ENCODE measurements at regions not wholly inside any gene's neighbourhood (a gene's known extent, or its start where the extent isn't known, plus 50 kb on each side); places are given as distances from the start of the nearest gene placed in this dataset.
"Not testable (repeated sequence)": the region's sequence is repeated elsewhere in the genome, so short reads cannot be mapped to it uniquely, and the experiment has no call there.

DNA sequence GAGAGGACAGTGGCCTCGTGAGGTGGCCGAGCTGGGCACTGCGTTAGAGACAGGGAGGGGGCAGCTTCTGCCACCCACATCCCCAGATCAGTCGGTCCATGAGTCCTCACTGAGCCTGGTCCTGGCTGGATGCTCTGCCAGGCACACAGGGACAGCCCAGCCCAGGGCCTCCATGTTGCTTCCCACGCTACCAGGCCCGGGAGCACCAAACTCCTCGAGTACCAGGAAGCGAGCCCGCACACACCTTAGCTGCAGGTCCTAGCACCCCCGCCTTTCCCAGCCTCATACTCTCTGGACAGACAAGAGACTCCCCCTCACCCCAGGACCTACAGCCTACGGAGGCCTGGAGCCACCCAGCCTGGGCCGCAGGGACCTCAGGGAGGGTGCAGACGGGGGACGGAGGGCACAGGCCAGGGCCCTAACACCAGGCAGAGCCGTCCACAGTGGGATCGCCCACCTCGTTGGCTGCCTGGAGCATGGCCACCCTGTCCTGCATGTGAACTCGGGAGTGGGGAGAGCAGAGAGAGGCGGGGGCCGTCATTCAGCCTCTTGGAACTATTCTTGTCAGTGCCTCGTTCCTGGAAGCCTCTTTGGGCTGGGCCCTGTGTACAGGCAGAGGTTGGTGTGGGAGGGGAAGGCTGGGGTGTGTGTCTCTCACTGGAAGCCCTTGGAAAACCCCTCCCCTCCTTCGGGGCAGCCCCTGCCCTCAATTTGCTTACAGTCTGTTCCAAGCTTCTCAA, 90.9 kb upstream of the RUNX3 start:
- DNase-seq = peak; percentile 36

DNA sequence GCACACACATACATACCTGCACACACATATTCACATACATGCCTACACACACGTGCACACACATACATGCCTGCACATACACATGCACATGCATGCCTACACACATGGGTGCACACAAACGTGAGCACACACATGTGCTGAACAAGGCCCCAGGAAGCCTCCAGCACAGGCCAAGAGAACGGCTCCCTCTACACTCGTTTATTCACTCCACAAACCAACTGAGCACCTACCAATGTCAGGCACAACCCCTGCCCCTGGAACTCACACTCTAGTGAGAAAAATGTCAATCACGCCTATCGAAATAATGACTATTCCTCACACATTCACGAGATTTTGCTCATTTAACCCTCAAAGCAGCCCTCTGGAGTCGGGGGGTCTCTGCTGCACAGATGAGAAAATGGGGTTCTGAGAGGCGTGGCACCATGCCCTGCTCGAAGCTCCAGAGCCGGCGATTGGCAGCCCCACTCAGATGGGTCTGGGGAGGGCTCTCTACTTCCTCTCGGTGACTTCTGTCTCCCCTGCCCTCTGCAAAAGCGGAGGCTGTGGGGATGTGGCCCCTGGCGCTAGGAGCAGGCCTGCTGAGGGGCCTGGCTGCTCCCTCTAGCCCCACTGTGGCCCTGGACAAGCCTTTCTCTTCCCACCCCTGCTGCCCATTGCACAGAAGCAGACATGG, 90.2 kb upstream of the RUNX3 start:
- DNase-seq = no peak

GRCh38 chr1:25019337-25020172, 89.5 kb upstream of the RUNX3 start:
- DNase-seq = no peak

DNA sequence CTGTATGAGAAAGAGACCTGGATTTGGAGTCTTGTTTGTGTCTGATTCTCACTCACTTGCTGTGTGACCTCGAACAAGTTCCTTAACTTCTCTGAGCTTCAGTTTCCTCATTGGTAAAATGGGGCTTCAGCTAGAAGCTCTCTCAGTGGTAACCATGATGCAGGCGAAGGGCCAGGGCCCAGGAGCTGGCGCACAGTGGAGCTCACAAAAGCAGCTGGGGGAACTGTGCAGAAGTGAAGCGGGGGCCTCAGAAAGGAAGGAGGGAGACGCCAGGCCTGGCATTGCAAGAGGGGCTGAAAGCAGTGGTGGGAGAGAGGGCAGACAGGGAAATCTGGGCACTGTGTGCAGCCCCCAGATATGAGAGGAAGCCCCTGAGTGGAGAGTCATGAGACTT, 88.9 kb upstream of the RUNX3 start:
- DNase-seq = no peak

DNA sequence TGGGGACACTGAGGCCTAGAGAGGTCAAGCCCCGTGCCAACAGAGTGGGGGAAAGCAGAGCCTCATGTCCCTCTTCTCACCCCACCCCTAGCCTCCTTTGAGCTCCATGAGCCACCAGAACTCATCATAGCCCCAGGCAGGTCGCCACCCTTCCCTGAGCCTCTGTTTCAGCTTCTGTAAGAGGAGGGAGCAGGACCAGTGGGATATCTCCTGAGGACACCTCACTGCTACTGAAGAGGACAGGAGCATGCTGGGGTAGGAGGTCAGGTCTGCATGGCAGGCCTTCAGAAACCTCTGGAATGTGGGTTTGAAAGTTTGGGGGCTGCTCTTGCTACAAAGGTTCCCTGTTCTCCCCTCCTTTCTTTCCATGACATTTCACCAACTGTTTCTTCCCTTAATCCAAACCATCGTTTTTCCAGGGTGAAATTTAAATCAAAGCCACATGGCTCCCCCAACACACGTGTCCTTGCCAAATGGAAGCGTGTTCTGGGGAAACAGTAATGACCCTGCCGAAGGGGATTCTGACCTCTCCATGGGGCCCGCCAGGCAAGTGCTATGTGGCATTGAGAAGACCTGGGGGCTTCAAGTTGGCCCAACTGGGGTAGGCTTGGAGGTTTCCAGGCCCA, 88.1 kb upstream of the RUNX3 start:
- DNase-seq = no peak

- DNase-seq = no peak
These were observed 87.5 kb upstream of the RUNX3 start for GRCh38 chr1:25017436-25018109.

DNA sequence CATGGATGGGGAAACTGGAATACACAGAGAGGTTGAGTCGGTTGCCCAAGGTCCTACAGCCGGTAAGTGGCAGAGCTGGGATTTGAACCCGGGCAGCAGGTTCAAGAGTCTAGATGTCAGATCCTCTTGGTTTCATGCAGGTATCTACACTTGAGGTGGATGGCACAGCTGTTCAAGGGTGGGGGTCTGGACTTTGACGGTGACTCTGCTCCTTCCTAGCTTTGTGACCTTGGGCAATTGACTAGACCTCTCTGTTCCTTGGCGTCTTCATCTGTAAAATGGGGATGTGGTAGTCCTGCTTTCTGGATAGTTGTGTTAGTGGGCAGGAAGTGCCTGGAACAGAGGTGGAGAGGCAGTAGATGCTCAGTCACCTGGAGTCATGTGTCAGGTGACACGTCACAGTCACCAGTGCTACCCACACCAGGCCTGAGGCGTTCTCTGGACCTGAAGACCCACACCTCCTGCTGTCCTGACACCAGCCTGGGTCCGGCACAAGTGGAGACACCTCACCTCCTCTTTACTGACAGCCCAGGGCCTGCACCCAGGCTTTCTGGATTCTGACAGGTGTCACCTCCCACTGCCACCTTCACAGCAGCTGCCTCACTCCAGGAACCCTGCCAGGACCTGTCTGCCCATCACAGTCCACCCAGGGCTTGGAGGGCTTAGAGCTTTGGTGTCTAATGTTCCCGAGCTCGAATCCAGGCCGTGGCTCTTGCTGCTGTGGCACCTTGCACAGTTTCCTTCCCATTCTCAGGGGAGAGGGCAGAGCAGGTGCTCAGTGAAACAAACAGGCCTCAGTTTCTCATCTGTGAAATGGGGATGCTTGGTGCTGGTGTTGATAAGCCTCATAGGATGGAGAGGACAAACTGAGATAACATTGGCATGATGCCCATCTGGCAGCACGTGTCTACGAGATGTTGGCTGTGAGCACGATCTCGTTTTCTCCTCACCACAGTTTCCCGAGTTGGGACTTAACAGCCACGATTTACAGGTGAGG, 83.2 kb upstream of the RUNX3 start:
- no peak for DNase-seq

- DNase-seq = no peak
These were observed 82.0 kb upstream of the RUNX3 start for GRCh38 chr1:25011943-25012638.

DNA sequence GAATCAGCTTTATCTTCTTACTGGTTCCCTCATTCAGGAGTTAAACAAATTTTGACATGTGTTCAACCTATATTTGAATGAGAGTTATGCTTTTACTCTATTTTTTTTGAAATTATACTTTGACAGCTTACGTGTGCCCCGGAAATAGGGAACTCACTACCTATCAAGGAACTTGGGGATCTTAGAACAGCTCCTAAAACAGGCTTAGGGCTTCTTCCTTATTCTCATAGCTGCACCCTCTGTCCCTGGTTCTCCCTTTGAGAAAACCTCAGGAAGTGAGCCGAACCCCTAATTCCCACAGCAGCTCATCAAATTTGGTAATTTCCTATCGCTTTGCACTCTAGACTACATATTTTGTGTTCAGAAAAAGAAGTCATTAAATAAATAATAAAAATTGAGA, 81.2 kb upstream of the RUNX3 start:
- DNase-seq = no peak

DNA sequence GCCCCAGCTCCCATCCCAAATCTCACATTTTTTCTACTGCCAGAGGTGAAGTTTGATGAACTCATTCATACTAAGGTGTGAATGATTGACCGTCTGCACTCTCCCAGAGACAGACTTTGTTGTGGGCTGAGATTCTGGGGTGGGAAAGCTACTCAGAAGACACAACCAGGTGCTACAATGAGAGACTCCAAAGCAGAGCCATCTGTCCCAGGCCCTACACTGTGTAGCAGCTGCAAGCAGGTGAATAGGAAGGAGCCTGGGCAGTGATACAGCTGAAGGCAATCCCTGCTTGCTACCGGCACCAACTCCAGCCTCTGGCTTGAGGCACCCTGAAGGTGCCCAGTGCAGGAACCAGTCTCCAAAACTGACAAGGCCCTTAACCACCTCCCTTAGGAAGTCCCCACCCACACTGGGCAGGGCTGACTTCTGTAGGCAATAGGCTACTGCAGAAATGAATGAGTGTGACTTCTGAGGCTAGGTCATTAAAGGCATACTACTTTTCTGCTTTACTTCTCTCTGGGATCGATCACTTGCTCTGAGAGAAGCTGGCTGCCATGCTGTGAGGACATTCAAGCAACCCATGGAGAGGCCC, 79.7 kb upstream of the RUNX3 start:
- DNase-seq = peak; percentile 36

DNA sequence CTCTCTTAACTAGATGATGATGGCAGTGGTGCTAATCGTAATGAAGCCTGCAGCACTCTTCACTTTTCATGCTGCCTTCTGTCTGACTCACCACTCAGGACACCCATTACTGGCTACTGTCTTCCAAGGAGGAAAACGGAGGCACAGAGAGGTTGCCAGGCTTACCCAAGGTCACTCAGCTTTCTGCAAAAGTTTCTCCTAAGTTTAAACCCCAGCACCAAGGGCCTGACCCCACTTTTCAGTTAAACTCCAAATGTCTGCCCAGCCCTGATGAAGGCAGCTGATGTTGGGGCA, 78.1 kb upstream of the RUNX3 start:
- DNase-seq = no peak

GRCh38 chr1:25007390-25008191, 77.5 kb upstream of the RUNX3 start:
- DNase-seq = not testable (repeated sequence)

DNA sequence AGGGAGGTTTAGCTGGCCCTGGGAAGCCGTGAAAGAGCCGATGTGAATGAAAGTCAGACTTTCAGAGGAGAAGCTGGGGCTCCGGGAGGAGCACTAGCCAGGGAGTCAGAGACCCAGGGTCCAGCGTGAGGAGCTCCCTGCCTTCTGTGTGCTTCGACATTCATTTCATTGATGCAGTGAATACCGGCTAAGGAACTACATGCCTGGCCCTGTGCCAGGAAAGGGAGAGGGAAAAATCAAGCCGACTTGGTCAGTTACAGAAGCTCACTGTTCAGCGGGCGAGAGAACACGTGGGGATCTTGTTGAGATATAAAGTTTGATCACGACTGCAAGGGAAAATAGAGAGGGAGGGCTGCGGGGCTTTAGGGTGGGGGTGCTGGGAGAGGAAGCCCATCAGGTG, 76.7 kb upstream of the RUNX3 start:
- DNase-seq = no peak

DNA sequence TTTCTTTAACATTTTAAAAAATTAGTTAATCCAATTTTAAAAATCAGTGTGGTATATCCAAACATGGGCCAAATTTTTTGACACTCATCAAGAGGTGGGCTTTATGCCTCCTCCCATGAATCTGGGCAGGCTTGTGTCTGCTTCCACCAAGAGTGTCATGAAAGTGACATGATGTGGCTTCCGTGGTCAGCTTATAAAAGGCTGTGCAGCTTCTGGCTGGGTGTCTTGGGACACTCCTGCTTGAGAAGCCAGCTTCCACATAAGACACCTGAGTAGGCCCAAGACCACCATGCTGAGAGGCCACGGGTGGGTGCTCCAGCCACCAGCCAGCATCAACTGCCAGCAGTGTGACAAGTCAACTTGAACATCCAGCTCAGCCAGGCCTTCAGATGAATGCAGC, 74.3 kb upstream of the RUNX3 start:
- DNase-seq = no peak

DNA sequence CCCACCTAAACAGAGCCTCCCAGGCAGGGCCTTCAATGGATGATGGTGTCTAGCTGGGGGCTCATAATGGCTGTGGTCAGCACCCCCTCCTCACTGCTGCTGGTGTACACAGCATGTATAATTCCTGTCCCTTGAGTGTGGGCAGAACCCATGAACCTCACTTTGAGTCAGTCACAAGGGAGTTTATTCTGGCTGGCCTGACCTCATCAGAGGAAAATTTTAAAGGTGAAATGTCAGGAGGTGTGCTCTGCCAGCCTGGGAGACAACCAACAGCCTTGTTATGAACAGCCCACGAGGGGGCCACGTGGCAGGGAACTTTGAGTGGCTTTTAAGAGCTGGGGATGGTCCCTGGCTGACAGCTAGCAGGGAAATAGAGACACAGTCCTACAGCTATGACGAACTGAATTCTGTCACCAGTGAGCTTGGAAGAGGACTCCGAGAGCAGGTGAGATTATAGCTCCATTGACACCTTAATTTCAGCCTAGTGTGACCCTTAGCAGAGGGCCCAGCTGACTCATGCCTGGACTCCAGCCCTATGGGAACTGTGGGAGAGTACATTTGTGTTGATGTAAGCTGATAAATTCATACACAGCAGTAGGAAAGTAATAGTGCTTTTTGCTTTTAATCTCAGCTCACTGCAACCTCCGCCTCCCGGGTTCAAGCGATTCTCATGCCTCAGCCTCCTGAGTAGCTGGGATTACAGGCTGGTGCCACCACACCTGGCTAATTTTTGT, 73.5 kb upstream of the RUNX3 start:
- DNase-seq = no peak

GRCh38 chr1:25003000-25003399, 72.9 kb upstream of the RUNX3 start:
- no peak for DNase-seq

DNA sequence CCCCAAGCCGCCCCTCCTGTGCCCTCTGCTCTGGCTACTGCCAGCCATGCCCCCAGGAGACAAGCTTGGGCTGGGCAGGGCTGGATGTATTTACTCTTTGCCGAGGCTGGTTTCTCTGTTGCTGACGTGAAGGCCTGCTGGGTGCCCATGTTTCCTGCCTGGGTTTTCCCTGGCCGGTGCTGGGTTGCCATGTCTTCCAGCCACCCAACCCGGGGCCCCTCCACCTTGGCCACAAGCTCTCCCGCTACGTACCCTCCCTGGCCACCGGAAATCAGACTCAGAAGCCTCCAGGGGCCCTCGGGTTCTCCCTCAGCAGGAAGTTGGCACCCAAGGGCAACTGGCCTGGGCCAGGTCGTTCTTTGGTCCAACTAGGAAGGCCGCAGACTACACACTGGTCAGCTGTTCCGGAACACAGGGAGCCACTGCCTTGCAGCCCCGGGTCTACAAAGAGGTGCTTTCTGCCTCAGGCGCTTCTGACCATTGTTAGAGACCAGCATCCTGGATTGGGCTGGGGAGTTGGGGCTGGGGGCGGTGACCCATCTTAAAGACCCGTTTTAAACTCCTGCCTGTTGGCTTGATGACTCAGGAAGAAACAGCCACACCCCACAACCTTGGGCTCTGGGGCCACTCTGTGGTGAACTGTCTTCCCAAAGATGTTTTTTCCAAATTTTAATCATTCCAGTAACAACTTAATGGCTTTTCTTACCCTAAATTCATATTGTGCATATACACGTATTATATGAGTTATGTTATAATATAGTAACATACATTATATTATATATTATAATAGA, 71.2 kb upstream of the RUNX3 start:
- no peak for DNase-seq

DNA sequence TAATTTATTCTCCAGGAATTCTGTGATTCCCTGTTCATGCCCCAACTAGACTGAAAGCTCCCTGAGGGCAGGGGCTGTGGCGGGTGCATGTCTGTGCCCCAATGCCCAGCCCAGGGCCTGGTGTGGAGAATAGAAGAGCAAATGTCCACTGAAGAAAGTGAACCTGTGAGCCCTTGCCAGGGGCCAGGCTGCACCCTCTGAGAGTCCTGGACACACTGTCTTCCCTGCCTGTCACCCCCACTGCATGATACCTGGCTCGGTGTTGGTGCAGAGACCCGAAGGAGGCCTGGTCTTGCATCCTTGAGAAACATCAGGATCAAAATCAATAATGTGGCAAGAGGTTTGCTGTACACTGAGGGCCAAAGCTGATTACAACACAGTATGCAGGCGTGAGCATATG, 69.8 kb upstream of the RUNX3 start:
- DNase-seq = no peak

Measured in stimulated activated CD4-positive, alpha-beta T cell treated with anti-CD3 and anti-CD28 coated beads, Interleukin-4, amount 100 ng/mL, for 1 hour (primary cell).